H1 (cell line): ENCODE measurements at regions not wholly inside any gene's neighbourhood (a gene's known extent, or its start where the extent isn't known, plus 50 kb on each side); places are given as distances from the start of the nearest gene placed in this dataset.

Experiments used
- CHD1 ChIP-seq: IDR thresholded peaks from 2 replicates; pipeline ENCODE4 v1.6.1; 2012; ENCODE audit warnings: low read depth, low read length, improper control_type of control experiment
- CTBP2 ChIP-seq: IDR thresholded peaks from 2 replicates; pipeline ENCODE4 v1.7.0; 2011; ENCODE audit warnings: borderline replicate concordance, mild to moderate bottlenecking, moderate library complexity, mixed read lengths, low read length; ENCODE audit not compliant: insufficient read depth, insufficient read length
- GTF2F1 ChIP-seq: IDR thresholded peaks from 2 replicates; pipeline ENCODE4 v1.6.1; 2012; ENCODE audit warnings: low read depth, low read length, improper control_type of control experiment, borderline replicate concordance
- JUND ChIP-seq: IDR thresholded peaks from 2 replicates; pipeline ENCODE4 v1.6.1; 2011; ENCODE audit warnings: mild to moderate bottlenecking, improper control_type of control experiment, low read length
- KDM4A ChIP-seq: IDR thresholded peaks from one replicate; pipeline ENCODE4 v1.7.1; 2012; ENCODE audit warnings: low read depth, mild to moderate bottlenecking, moderate library complexity, low read length, inconsistent platforms; ENCODE audit not compliant: severe bottlenecking
- KDM5A ChIP-seq: fragments of 200-600 bp; IDR thresholded peaks from 2 replicates; pipeline ENCODE4 v1.7.1; 2012; ENCODE audit warnings: mild to moderate bottlenecking, low read length, inconsistent platforms, mixed read lengths
- POLR2A ChIP-seq, 2 experiments: IDR thresholded peaks; 1 replicate in 1 of 2; 2 replicates in 1 of 2; pipeline ENCODE4 v1.6.1; 2011; ENCODE audit warnings: low read depth in 2 of 2, low read length in 2 of 2, mild to moderate bottlenecking in 2 of 2; ENCODE audit errors: control extremely low read depth in 1 of 2
- RBBP5 ChIP-seq: IDR thresholded peaks from 2 replicates; pipeline ENCODE4 v1.7.1; 2012; ENCODE audit warnings: low read depth, mild to moderate bottlenecking, inconsistent platforms, low read length, moderate library complexity, borderline replicate concordance
- TBP ChIP-seq: IDR thresholded peaks from 2 replicates; pipeline ENCODE4 v1.6.1; 2011; ENCODE audit warnings: low read depth, low read length, improper control_type of control experiment
- ZNF274 ChIP-seq: IDR thresholded peaks from 2 replicates; pipeline ENCODE4 v1.7.0; 2012; ENCODE audit warnings: low read length, borderline replicate concordance; ENCODE audit errors: extremely low read depth
- TF ChIP-seq, protein P1 (sequence below): fragments of 300-600 bp; sonication (generic); IDR thresholded peaks from 2 replicates; pipeline ENCODE4 v1.7.1; 2012; ENCODE audit warnings: low read length, moderate library complexity, mild to moderate bottlenecking, inconsistent platforms; ENCODE audit not compliant: insufficient replicate concordance
- TF ChIP-seq, protein P2 (sequence below): IDR thresholded peaks from 2 replicates; pipeline ENCODE4 v1.6.1; 2011; ENCODE audit warnings: low read length, improper control_type of control experiment

DNA sequence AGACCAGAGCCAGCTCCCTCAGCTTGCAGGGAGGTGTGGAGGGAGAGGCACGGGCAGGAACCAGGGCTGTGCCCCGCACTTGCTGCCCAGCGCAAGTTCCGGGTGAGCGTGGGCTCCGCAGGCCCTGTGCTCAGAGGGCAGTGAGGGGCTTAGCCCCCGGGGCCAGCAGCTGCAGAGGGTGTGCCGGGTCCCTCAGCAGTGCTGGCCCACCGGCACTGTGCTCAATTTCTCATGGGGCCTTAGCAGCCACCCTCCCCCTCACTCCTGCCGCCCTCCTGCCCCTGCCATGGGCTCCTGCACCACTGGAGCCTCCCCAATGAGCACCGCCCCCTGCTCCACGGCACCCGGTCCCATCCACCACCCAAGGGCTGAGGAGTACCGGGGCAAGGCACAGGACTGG, 104.6 kb upstream of the SRD5A3 start (continued):
- TF ChIP-seq, protein P1, sequence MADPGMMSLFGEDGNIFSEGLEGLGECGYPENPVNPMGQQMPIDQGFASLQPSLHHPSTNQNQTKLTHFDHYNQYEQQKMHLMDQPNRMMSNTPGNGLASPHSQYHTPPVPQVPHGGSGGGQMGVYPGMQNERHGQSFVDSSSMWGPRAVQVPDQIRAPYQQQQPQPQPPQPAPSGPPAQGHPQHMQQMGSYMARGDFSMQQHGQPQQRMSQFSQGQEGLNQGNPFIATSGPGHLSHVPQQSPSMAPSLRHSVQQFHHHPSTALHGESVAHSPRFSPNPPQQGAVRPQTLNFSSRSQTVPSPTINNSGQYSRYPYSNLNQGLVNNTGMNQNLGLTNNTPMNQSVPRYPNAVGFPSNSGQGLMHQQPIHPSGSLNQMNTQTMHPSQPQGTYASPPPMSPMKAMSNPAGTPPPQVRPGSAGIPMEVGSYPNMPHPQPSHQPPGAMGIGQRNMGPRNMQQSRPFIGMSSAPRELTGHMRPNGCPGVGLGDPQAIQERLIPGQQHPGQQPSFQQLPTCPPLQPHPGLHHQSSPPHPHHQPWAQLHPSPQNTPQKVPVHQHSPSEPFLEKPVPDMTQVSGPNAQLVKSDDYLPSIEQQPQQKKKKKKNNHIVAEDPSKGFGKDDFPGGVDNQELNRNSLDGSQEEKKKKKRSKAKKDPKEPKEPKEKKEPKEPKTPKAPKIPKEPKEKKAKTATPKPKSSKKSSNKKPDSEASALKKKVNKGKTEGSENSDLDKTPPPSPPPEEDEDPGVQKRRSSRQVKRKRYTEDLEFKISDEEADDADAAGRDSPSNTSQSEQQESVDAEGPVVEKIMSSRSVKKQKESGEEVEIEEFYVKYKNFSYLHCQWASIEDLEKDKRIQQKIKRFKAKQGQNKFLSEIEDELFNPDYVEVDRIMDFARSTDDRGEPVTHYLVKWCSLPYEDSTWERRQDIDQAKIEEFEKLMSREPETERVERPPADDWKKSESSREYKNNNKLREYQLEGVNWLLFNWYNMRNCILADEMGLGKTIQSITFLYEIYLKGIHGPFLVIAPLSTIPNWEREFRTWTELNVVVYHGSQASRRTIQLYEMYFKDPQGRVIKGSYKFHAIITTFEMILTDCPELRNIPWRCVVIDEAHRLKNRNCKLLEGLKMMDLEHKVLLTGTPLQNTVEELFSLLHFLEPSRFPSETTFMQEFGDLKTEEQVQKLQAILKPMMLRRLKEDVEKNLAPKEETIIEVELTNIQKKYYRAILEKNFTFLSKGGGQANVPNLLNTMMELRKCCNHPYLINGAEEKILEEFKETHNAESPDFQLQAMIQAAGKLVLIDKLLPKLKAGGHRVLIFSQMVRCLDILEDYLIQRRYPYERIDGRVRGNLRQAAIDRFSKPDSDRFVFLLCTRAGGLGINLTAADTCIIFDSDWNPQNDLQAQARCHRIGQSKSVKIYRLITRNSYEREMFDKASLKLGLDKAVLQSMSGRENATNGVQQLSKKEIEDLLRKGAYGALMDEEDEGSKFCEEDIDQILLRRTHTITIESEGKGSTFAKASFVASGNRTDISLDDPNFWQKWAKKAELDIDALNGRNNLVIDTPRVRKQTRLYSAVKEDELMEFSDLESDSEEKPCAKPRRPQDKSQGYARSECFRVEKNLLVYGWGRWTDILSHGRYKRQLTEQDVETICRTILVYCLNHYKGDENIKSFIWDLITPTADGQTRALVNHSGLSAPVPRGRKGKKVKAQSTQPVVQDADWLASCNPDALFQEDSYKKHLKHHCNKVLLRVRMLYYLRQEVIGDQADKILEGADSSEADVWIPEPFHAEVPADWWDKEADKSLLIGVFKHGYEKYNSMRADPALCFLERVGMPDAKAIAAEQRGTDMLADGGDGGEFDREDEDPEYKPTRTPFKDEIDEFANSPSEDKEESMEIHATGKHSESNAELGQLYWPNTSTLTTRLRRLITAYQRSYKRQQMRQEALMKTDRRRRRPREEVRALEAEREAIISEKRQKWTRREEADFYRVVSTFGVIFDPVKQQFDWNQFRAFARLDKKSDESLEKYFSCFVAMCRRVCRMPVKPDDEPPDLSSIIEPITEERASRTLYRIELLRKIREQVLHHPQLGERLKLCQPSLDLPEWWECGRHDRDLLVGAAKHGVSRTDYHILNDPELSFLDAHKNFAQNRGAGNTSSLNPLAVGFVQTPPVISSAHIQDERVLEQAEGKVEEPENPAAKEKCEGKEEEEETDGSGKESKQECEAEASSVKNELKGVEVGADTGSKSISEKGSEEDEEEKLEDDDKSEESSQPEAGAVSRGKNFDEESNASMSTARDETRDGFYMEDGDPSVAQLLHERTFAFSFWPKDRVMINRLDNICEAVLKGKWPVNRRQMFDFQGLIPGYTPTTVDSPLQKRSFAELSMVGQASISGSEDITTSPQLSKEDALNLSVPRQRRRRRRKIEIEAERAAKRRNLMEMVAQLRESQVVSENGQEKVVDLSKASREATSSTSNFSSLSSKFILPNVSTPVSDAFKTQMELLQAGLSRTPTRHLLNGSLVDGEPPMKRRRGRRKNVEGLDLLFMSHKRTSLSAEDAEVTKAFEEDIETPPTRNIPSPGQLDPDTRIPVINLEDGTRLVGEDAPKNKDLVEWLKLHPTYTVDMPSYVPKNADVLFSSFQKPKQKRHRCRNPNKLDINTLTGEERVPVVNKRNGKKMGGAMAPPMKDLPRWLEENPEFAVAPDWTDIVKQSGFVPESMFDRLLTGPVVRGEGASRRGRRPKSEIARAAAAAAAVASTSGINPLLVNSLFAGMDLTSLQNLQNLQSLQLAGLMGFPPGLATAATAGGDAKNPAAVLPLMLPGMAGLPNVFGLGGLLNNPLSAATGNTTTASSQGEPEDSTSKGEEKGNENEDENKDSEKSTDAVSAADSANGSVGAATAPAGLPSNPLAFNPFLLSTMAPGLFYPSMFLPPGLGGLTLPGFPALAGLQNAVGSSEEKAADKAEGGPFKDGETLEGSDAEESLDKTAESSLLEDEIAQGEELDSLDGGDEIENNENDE, result no peak
- no peak for TF ChIP-seq ZNF274
- TF ChIP-seq TBP, result no peak
- TF ChIP-seq, protein P2, sequence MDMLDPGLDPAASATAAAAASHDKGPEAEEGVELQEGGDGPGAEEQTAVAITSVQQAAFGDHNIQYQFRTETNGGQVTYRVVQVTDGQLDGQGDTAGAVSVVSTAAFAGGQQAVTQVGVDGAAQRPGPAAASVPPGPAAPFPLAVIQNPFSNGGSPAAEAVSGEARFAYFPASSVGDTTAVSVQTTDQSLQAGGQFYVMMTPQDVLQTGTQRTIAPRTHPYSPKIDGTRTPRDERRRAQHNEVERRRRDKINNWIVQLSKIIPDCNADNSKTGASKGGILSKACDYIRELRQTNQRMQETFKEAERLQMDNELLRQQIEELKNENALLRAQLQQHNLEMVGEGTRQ, result no peak
- TF ChIP-seq GTF2F1, result no peak
- no peak for TF ChIP-seq JUND
- no peak for TF ChIP-seq CTBP2
- TF ChIP-seq POLR2A (IDR thresholded peaks at IDR 0.05; ENCODE audit: control extremely low read depth in 1 of 2, low read depth in 2 of 2, low read length in 2 of 2), result no peak
- TF ChIP-seq RBBP5, result no peak
- TF ChIP-seq CHD1, result no peak
- TF ChIP-seq KDM5A, result no peak
- no peak for TF ChIP-seq KDM4A
